ENCODE measurements at regions not wholly inside any gene's neighbourhood (a gene's known extent, or its start where the extent isn't known, plus 50 kb on each side); places are given as distances from the start of the nearest gene placed in this dataset.

- no peak for DNase-seq (ENCODE audit: low read depth in 2 of 2)
Observed at GRCh38 chr3:69442771-69443311, 57.0 kb upstream of the FRMD4B start.

- no peak for DNase-seq (ENCODE audit: low read depth in 2 of 2)
Observed at GRCh38 chr3:69441732-69442131, 55.8 kb upstream of the FRMD4B start.

GRCh38 chr3:69441040-69441439 is 55.2 kb upstream of the FRMD4B start:
- DNase-seq (ENCODE audit: low read depth in 2 of 2), result no peak

GRCh38 chr3:69439643-69440270 is 53.9 kb upstream of the FRMD4B start:
- DNase-seq (ENCODE audit: low read depth in 2 of 2), result no peak

- DNase-seq (ENCODE audit: low read depth in 2 of 2), result no peak
Observed at GRCh38 chr3:69438476-69438875, 52.6 kb upstream of the FRMD4B start.

- DNase-seq (ENCODE audit: low read depth in 2 of 2), result no peak
Observed at GRCh38 chr3:69435274-69436265, 49.7 kb upstream of the FRMD4B start.

Measured in stimulated activated CD8-positive, alpha-beta memory T cell treated with anti-CD3 and anti-CD28 coated beads, Interleukin-2, amount 100 ng/mL, for 48 hours (primary cell).